Glomerular visceral epithelial cell (primary cell): ENCODE measurements at regions not wholly inside any gene's neighbourhood (a gene's known extent, or its start where the extent isn't known, plus 50 kb on each side); places are given as distances from the start of the nearest gene placed in this dataset.

Experiments
- DNase-seq: peaks from one replicate; pipeline ENCODE4 v3.0.0-alpha.2; 2016; ENCODE audit errors: extremely low spot score

DNA sequence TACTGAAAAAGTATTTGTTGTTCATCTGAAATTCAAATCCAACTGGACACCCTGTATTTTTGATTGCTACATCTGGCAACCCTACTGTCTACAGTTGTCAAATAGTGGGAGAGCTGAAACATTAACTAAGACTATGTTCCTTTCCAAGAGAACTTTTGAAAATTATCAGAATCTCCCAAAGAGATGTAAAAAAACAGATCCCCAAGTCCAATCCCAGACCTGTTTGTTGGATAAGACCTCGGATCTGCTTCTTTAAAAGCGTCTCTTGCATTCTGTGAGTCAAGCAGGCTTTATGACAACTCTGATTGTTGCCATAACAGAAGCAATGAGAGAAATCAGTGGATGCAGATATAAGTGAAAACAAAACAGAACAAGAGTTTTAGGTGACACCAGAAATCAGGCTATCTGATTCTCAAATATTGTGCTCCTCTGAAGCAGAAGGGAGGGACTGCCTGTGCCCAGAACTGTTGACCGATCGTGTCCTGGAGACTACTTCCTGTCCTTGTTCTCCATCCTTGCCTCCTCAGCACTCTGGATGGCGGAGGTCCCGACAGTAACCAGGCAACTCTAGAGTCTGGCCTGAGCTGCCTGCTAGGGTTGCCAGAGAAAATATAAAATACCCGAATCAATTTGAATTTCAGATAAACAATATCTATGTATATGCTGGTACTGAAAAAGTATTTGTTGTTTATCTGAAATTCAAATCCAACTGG is 853.8 kb downstream of the MAFB start:
- no peak for DNase-seq

DNA sequence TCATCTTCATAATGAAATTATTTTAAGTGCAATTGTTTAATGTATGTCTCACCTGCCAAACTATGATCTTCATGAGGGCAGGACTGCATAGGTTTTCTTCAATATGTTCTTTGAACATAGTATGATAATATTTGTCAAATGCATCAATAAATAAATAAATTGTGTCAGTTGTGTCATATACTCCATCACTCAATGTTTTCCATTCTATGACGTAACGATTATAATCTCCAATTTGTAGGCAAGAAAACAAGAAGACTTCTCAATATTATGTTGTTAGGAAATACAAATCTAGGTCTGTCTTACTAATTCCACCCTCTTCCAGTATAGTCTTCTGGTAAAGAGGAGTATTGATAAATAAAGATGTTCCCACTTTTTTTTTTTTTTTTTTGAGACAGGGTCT is 858.1 kb downstream of the MAFB start:
- DNase-seq: no peak

DNA sequence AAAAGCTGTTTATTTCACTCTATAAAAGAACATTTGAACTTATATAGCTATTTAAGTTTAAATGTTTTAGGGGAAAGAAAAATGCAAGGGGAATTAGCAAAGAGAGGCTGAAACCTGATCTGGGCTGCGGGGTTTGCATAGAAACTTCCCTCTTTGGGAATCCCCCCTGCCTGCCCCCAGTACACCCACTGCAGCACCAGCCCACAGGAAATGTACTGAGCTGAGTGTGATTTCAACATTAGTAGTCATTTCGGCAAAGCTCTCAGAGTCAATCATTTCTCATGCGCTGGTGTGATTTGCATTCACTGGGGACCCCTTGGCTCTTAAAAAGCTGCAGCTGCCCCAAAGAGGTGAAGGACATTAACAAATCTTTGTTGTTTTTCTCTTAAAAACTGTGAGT is 859.4 kb downstream of the MAFB start:
- peak; percentile 25 for DNase-seq

DNA sequence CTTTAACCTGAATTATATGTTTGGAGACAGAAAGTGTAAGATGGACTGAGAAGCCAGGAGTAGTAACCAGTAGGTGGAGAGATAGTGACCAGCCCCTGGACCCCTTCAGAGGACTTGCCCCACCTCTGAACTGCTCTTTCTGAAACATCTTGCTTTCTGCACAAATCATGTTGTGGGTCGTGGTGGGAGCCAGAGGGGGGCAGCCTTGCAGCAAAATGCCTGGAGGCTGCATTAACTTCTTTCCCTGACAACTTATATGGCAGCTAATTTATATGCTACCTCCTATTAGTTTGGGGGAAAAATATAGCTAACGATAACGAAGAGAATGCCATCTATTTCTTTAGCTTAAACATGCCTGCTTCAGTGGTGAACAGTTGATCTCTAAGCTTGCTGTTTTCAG is 859.8 kb downstream of the MAFB start:
- DNase-seq: peak; percentile 10

DNA sequence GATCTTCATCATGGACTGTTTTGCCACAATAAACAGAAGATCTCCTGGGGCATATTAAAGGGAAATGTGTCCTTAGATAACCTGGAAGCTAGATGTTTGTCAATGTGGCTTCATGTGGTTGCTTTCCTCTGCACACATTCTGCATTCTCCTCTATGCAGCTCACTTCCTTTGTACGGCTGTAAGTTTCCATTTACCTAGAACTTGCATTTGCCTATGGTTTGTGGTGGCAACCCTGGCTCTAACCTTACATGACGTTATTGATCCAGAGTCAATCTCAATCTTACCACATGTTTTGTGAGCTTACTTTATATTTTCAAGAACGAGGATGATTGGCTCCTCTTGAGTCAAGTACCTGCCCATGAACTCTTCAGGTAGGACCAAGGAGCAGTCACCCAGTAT is 863.1 kb downstream of the MAFB start:
- DNase-seq: peak; percentile 37

DNA sequence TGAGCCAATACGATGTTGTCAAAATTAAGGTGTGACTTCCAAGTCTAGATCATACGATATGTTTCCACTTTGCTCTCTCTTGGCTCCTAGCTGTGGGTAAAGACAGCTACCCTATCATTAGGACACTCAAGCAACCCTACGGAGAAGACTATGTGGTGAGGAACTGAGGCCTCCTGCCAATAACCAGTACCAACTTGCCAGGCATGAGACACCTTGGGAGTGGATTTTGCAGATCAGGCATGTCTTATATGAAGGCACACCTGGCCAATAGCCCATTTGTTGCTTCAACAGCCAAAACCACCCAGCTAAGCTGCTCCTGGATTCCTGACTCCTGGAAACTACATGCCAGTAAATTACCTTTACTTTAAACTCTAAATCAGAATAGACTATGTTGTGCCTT is 863.4 kb downstream of the DHX35 start:
- DNase-seq: no peak

DNA sequence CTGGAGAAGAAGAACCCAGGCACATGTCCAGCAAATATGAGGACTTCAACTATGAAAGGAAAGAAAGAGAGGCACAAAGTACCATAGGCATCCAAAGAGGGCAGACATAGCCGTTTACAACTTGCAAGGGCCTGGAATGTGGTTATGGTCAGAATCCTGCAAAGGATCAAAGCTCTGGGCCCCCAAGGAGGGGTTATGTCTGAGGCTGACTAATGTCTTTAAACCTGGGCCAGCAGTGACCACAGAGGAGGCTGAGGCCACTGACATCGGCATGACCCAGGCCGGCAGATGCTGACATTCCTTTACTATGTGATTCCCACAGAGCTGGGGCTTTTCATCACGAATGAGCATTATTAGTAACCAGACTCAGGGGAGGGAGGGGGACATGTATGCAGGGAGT is 861.1 kb downstream of the DHX35 start:
- peak; percentile 80 for DNase-seq

DNA sequence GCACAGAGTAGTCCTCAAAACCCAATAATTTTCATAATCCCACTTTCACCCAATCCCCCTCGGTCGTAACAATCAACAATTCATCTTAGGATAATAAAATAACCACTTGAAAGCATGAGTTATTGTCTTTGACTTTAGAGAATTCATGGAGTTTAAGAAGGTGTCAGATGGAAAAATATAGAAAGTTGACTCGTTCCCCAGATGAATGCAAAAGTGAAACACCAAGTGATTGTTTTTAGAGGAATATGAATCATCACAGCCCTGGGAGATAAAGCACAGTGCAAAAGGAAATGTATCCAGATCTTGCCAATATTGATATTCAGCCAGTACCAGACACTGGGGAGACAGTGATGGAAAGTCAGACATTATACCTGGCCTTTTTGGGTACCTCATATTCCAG is 860.5 kb downstream of the DHX35 start:
- no peak for DNase-seq

DNA sequence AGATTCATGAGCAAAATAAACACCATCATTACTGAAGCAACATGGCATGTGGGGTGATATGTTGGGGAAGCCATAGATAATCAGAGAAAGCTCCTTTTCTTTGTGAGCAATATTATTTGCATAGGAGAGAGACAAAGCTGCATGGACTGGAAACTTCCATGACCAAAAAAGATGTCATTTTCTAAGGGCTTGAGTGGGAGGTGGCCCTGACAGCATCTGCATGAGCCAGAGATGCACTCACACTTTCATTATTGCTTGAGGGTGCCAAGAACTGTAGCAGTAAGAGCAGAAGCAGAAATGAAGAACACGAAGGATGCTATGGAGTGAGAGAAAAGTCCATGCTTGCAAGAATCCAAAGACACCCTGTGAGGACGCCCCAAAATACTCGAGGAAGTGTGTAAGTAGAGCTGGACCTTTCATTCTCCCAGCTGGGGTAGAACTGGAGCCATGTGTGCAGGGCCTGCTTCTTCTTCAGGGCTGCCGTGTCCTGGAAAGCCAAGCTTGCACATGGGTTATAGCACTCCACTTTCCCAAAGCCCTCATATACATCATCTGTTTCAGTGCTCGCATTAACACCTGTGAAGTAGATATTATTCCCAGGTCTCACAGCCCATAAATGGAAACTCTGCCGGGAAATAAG is 851.2 kb downstream of the DHX35 start:
- no peak for DNase-seq

DNA sequence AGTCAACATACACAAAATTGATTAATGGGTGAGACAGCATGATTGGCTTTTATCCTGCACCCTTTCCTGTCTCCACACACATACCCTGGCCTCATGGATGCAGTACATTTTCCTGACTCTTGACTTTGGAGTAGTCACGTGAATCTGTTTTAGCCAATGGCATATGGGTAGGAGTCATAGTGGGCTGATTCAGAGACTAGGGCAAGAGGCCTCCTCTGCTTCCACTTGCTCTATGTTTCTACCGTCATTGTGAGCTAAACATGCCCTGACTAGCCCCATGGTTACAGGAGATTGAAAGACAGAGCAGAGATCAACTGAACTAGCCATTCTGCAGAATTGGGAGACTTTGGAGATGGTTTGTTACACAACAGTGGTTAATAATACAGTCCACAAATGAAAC is 850.0 kb downstream of the DHX35 start:
- no peak for DNase-seq

DNA sequence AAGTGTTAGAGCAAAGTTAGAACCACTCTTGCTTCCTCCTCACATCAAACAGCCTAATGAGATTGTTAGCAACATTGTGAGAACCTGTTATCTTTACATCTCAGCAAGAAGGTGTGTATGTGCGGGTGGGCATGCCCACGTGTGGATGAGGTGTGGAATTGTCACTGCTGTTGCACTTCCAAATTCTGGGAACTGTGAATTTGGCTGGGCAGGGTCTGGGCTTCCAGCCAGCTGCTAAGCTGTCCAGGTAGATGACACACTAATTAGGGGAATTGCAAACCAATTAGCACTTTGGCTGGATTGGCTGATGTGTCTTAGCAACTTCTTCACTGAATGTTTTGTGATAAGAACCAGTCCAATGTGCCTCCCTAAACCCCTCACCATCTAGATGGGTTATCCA is 848.2 kb downstream of the DHX35 start:
- DNase-seq: no peak

DNA sequence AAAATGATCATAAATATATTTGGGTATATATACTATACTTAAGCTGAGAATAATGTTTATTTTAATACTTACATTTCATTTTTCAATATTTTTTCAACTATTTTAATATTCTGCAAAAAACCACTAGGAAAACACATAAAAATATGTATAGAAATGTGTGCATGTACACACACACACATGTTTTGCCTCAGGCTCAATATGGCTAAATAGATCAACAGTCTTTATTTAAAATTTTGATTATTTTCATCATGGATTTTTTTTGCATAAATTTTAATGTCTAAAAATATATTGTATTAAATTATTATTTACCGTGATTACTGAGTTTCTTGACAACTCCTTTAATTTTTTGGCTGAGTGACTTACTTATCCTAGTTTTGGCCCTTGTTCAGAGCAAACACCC is 846.5 kb downstream of the DHX35 start:
- no peak for DNase-seq

DNA sequence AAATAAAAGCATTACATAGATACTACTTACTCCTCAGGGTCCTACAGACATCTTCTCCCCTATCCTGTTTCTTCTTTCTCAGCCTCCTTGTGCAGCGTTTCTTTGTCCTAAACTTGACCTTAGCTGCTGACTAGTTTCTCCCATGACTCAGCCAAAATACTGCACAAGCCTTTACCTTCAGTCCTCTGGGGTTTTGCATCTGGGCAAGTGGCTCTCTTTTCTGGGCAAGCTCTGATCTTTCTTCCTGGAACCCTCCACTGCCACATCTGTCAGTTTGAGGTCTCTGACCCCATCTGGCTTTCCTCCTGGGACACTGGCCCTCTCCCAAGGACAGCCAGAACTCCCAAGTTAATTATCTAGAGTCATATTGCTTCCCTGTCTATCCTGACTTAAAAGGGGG is 838.4 kb downstream of the DHX35 start:
- peak; percentile 7 for DNase-seq

DNA sequence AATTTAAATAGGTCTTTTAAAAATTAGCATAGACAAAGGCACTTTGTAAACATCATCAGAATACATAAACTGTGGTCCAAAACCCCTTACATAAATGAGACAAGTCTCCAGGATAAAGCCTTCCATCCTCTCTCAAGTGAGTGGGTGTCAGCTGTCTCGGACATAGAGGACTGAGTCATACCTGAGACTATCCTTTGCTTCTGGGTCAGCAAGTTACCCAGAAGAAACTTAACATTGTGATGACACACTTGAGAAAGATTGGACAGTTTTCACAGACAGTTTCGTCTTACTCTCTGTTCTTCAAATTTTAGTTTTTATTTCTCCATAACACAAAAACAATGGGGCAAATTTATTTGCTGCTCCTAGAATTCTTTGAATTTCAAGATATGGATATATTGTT is 838.0 kb downstream of the DHX35 start:
- no peak for DNase-seq

DNA sequence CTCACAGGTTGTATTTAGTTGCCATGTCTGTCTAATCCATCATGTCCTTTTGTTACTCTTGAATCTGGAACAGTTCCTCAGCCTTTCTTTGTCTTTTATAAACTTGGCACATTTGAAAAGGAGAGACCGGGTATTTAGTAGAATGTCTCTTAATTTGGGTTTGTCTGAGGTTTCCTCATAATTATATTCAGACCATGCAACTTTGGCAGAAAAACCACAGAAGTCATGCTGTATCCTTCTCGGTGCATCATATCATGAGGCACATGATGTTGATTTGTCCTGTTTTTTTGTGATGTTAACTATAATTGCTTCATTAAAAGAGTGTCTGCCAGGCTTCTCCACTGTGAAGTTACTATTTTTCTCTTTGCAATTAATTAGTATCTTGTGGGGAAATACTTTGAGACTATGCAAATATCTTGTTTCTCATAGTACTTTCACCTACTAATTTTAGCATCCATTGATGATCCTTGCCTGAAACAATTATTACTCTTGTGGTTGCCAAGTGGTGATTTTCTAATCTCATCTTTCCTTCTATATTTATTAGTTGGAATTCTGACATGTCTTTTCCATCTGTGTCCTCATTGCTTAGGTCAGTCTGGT is 837.3 kb downstream of the DHX35 start:
- no peak for DNase-seq

DNA sequence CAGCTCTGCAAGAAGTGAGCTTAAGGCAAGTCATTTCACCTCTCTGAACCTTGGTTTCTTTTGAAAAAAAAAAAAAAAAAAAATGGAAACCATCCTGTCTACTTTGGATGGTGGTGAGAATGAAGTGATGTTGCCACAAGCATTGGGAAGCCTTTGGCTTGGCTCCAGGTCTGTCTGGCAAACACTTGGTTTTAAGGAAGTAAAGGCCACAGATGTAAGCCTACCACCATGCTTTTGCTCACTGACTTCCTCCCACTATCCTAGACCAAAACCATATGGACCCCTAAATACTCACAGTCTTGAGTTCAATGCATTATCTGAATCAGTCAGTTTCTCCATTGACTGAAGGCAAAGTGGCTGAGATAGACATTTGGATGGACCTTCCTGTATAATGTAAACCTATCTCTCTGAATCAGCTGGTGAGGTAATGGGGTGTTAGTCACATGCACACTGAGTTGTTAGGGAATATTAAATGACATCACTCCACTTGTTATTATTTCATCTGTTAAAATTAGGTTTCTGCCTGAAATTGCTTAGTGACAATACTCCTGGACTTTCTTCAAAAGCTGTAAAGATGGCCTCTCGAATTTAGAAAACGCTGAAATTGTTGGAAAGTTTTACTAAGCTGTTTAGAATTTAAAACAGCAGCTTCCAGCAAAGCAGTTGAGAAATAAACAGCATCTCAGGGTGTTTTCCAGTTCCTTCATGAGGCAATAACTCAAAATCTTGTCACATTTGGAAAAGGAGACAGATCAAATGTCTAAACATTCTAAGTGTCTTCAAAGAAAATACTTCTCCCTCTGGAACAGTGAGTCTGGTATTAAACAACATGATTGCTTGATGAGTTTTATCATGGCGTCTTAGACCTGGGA is 833.5 kb downstream of the DHX35 start:
- DNase-seq: no peak

DNA sequence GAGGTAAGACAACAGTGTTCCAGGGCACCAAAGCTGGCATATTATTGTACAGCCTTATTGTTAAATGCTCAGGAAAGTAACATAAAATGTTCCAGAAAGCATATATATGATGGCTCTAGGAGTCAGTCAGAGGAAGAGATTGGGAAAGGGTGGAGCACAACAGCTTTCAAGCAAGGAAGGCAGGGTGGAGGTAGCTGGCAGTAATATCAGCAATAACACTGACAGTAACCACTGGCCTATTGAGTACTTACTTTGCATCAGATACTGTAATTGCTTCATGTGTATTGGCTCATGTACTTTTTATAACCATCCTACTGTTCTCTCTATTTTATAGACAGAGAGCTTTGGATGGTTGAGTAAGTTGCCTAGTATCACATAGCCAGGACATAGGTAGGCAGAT is 830.2 kb downstream of the DHX35 start:
- DNase-seq: no peak

DNA sequence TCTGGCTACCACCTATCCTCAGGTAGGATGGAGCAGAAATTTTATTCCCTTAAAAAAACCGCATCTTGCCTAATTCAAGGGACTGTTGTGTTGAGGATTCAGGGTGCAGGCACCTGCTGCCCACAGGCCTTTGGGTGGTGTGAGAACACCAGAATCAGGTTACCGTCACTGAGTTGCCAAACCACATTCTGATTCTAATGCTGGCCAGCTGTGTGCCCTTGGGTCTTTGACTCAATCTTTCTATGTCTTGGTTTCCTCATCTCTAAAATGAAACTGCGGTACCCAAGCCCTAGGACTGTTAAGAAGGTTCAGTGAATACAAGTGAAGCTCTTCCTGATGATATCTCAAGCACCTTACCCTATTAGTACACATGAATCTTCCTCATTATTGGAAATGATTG is 827.3 kb downstream of the DHX35 start:
- DNase-seq: no peak

DNA sequence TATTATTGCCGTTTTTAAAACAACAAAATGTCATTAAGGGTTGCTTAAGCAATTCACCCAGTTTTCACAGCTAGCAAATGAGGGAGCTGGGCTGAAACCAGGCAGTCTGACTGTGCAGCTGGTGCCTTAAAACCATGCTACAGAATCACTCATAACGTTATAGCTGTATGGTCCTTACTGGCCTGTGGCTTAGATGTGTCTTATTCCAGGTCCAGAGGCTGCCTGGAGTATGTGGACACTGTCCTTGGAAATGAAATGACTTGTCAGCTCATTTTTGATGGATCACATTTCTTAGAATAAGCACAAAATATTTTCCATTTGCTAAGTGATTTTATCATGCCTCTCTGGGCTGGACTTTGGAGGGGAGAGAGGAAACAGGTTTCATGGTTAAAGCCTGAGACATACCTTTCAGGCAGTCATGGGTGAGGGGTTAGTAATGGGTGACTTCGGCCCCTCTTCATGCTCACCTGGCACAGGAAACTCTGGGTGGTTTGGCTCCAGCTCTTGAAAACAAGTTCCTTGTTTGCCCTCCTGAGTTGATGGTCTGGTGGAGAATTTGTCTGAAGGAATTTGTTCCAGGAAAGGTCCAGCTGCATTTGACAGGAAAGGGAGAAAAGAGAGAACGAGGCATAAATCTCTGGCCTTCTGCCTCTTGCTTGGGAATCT is 823.2 kb downstream of the DHX35 start:
- no peak for DNase-seq

DNA sequence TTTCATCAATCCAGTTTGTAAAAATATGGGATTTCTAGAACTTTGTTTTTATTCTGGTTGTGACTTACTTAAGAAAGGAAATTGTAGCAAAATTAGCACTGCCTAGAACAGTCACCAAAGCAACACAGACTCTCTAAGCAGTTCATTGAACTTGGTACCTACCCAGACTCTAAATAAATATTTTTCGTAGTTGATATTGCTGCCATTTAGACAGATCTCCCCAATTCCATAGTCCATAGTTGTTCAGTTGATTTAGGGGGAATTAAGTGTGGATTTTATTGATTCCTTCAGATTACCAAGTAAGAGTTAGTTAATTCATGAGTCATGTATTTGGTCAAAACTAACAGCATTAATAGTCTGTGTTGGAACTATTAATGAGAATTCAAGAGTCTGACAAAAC is 822.5 kb downstream of the DHX35 start:
- no peak for DNase-seq

DNA sequence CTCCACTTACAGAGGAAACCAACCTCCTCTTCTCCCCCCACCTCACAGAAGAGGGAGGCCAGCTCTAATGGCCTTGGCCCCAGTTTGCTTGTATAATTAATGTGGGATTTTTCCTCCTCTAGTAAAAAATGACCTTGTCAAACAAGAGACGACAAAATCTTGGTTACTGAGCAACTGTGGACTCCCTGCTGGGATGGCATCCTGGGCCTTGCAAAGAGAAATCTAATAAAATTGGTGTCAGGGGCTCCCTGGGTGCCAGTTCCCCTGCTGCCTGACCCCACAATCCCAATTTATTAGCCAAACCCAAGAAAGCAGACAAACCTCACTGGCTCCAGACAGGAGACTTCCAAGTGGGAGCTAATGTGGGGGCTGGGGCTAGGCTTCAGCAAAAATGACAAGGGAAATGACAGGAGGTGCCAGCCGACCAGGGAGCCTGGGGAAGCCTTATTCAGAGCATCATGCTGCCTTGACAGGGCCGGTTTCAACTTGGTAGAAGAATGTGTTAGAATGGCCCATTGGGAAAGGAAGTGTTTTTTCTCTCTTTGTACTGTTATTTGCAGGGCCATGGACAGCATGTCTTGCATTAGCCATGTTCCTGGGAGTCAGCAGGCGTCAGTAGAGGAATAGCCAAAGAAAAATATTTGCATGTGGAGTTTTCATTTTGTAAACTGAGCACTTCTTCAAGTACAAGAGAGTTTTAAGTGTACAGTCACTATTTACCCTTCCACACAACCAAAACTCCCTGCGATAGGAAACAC is 816.9 kb downstream of the DHX35 start:
- DNase-seq: no peak
